Hypothalamus (tissue), 51 donors: ENCODE measurements at regions not wholly inside any gene's neighbourhood (a gene's known extent, or its start where the extent isn't known, plus 50 kb on each side); places are given as distances from the start of the nearest gene placed in this dataset.

ENCODE experiments used
- DNase-seq, 51 donors: peaks; one replicate each; lab custom pipeline; 2025; lab: John Stamatoyannopoulos, UW

DNA sequence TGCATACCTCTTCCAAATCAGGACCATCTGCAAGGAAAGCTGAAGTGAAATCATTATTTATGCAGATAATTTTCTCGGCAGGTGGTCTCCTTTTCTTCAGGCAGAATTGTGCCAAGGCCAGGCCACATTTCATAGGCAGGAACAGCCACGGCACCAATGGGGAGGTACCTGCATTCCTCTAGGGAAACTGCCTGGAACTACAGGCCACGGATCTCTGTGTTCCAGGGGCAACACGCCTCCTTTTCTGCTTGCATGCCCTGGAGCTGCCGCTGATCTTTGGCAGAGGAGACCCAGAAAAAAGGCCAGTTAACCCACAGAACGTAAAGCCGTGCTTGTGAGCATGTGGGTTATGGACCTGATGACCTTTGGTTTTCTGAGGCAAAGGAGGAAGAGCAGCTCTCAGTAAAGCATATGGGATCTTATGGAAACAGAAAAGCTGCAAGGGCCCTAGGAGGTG is 111.2 kb upstream of the KIAA1217 start:
- DNase-seq: peak in 1 of 51 donors; percentile 4

DNA sequence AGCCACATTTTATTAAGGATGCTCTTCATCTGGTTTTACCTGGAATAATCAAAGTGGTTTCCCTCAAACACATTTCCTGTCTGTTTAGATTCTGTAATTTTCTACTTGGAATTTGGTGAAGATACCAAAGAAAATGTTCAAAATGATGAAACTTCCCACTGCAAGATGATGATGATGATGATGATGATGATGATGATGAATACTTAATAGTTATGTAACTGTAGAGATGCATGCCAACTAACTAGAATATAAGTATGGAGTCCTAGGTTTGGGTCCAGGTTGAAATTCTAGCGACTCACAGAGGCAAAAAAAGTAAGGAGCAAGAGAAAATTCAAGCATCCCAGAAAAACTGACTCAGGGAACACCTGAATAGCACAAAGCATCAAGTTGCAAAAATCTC is 104.0 kb upstream of the KIAA1217 start:
- no peak for DNase-seq

DNA sequence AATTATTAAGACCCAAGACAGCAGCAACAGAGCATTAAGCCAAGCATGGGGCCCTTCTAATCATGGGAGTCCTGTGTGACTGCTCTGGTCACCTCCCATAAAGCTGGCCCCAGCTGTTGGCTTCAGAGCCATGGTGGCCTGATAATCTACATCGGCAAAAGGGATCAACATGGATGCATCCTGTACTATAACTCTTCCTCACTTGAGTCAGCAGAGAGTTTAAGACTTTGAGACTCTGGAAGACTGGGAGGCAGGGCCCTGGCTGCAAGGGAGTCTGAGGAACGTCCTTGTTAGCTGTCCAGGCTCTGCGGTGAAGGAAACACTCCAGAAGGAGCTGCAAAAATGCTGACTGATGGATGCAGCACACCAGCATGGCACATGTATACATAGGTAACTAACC is 95.0 kb upstream of the KIAA1217 start:
- DNase-seq: no peak

DNA sequence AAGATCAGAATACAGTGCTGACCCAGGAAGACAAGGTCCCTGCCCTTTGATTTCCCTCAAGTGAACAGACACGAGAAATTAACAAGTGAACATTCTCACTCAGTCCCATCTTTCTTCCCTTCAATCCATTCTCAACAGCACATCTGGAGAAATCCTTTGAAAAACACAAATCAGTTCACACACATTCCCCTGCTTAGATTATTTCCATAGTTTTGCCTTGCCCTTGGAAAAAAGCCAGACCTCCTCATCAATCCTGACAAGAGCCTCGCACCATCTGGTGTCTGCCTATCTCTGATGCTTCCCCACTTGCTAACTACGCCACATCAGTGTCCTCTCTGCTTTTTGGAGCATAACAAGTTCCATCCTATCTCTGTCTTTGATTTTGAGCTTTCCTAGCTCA is 94.4 kb upstream of the KIAA1217 start:
- no peak for DNase-seq

DNA sequence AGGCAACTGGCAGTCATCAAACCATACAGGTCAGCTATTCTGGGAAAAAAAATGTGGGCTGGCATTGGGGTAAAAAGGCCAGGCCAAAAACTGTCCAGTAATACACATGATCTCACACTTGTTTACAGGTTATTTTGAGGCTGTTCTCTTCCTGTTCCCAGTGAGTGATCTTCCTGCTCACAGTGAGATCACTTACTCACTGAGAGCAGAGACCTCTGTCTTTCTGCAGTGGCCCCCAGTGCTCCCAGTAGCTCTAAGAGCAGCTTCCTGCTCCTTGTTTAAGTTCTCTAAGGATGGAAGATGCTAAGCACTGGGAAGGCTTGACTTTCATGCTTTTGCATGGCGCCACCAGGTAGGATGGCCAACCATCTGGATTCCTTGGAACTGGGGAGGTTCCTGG is 93.5 kb upstream of the KIAA1217 start:
- no peak for DNase-seq

DNA sequence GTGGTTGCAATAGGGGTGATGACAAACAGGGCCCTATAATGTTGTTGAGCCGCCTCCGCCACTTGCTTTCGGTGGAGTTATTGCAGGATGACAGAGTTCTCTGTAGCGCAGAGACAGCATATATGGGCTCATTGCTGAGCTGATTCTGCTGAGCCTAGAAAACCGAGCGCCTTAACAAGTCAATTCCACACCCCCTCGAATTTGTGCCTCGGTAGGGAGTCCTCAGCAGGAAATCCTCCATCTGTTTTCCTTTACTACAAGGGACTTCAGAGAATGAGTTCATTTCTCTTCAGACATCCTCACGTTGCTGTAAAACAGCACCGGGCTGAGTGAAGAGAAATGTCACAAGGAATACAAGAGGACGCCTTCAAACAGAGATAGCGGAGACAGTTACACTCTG is 90.7 kb upstream of the KIAA1217 start:
- no peak for DNase-seq

DNA sequence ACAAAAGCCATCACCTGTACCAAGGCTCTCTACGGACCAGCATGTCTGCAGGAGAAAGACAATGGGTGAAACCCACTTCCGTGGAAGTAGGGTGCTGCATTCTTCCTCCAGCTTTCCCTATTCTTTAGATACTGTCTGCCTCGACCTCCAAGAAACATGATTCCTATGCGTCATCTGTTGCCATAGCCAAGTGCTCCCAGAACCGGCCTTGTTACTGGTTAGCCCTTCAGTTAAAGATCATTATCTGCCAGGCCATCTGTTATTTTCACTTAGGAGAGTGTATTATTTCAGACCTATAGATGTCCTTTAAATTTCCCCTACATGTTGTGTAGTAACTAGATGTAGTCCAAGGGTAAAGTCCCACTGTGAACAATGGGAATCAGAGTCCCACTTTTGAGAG is 89.0 kb upstream of the KIAA1217 start:
- no peak for DNase-seq

DNA sequence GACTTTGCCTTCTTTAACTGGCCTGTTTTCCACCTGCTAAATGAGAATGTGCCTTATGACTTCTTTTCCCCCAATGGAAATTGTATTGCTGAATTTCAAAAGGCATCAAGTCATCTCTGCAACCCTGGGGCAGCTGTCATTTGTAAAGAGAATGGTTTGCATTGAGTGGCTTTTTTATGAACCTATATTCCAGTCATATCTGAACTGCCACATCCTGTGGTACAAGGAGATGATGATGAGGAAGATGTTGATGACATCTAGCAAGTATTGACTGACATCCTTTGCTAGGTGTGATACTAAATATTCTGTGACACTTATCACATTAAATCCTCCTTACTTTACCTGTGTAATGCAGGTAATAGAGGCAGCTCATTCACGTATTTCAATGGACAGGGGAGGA is 88.3 kb upstream of the KIAA1217 start:
- no peak for DNase-seq

DNA sequence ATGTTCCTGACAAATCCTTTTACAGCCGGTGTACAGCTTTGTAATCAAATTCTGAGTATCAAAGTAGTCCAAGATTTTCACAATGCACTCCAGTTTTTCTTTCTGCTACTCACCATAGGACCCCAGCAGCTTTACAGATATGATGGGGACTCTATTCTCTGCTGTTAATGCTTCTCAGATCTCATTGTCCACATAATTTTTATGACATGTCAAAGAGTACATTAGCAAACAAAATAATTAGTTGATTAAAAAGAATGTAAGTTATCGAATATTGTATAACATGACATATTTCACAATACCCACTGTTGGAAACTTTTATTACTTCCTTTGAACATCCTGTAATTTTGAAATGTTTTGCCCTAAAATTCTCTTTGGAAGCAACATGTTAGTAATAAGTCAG is 81.4 kb upstream of the KIAA1217 start:
- DNase-seq: no peak

DNA sequence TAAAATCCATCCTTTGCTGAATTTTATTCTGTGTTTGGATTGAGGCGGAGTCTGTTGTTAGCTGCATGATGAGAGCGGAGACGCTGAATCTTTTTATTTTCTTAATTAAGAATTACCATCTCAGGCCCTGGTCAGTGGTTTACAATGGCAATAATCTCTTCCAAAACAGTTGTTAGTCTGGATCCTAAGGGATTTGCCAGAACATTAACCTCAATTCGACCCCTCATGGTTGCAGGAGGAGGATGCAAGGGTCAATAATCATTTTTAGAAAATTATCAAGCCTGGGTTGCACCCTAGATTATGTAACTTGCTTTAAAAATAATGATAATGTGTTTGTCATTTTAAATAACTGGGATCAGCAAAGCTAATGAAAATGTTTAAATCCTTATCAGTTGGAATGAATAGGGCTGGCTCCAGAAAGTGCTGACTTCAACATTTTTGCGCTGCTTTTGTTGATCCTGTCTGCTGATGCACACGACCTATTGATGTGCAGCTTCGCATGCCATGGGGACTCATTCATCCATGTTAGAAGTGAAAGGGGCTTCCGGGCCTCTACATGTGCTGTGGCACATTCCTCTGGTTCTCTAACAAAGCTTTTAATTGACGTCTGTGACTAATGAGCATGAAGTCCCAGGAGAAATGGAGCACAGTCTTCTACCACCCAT is 80.7 kb upstream of the KIAA1217 start:
- no peak for DNase-seq

DNA sequence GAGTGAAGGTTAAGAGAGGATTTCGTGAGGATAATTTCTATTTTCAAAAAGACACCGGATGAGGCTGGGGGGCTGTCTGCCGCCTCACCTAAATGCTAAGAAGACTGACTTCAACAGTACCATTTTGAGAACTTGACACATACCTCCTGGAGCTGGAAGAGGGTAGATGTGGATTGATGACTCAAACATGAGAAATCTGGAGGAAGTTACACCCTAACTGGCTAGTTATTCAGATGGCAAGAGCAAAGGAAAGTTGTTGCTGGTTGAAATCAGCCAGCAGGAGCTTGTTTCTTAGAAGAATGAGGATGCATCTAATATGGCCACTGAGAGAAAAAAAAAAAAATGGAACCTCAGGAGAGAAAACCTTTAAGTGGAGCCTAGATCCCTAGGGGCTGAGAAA is 76.2 kb upstream of the KIAA1217 start:
- DNase-seq: no peak

DNA sequence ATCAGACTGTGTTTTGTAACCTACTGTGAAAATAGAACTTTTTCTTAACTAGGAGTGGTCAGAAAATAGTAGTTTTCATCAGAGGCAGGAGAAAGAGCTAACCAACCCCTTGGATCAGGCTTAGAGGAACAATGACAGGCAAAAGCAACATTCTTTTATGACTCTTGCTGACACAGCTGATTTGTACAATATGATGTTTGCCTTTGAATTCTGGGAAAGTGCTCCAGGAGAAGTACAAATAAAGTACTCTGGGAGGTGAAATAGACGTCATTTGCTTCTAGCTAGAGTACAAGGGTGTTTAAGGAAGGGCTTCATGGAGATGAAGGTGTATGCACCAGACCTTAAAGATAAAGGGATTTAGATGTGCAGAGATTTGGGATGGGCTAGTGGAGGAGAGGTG is 75.1 kb upstream of the KIAA1217 start:
- DNase-seq: no peak

DNA sequence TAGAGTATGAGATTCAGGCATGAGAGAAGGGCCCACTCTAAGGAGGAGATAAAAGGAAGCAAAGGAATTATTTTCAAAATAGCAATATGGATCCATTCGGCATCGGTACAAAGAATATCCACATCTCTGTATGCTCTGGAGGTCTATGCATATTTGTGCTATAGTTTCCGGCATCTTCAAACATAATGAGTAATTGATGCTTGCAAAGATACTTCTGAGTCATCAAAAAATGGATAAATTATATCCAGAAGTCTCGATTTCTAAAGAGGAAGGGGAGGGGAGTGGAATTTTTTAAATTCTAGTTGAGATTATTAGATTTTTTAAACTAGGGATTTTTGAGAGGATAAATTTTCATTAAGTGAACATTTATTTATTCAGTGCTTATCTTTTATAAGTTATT is 72.9 kb upstream of the KIAA1217 start:
- no peak for DNase-seq

DNA sequence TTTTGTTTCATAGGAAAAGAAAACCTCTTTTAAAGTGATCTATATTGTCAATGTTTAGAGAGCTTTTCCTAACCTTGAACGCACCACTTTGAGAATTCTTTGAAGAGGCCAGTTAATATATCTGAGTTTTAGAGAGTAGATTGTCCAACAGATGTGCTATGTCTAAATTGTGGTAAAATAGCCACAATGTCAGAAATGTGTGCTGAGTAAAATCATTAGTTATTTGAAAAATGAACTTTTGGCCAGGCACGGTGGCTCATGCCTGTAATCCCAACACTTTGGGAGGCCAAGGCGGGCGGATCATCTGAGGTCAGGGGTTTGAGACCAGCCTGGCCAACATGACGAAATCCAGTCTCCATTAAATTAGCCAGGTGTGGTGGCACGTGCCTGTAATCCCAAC is 61.6 kb upstream of the KIAA1217 start:
- no peak for DNase-seq

DNA sequence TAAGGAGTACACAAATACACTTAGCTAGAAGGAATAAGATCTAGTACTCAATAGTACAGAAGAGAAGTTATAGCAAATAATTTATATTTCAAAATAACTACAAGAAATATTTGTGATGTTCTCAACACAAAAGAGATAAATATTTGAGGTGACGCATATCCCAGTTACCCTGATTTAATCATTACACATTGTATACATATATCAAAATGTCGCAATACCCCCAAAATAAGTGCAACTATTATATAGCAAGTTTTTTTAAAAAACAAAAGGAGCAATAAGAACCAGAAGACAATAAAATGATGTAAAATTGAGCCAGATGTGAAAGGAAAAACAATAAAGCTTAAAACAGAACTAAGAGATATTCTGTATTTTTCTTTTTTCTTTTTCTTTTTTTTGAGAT is 59.3 kb upstream of the KIAA1217 start:
- DNase-seq: no peak

DNA sequence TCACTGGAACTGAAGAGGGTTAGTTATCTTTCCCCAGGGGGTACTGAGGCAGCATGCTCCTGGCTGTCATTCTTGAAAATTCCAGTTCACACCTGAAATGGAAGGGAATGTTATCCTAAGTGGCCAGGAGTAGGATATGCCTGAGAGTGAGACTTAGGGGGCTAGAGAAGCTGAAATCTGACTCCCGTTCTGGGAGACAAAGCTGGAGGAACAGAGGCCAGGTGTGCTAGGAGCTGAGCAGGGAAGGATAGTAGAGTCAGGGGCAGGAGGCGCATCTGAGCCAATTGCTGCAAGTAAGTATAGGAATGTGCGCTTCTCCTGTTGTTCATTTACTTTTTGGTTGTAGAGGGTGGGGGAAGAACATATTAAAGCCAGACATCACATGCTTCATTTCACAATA is 58.1 kb upstream of the KIAA1217 start:
- no peak for DNase-seq

DNA sequence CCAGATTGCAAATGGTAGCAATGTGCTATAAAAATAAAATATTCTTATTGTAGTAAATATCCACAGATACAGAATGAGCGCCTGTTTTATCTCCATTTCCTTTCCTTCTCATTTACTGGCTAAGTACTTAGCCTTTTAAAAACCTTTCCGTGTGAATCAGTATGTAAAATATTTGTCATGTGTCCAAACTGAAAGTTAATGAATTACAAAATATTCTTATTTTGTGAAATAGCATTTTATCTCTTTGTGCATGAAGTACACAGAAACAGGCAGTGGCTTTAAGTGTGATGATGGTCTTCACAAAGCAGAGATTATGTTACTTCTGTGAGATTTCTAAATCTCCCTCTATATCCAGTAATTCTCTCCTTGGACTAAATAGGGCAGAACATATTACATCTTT is 56.7 kb upstream of the KIAA1217 start:
- no peak for DNase-seq

DNA sequence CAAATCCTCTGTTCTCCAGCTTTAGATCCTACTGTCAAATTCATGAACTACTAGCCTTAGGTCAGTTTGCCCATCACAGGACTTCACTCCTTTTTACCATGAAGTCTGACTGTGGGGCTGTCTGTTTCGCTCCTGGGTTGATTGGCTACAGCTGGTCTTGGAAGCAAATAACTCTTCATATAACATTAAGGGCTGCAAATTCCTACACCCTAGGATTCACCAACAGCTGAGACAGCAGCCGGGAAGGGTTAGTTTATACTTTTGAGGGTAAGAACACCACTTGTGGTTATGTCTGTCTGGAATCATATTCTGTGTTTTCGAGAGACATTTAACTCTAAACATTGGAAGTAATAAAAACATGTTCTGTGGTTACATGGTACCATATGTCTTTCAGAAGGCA is 55.9 kb upstream of the KIAA1217 start:
- no peak for DNase-seq

DNA sequence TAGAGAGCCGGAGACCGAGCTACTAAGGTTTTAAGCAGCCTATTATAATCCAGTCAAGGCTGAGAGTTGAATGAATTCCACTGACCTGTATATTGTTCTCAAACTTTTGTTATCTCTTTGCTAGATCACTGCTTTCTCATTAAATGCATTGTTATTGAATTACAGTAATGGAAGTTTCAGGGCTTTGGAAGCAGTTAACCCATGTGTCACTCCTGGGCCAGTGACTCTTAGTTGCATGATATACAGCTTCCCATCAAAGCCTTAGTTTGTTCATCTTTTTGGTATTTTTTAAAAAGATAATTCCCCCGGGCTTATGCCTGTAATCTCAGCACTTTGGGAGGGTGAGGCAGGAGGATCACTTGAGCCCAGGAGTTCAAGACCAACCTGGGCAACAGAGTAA is 55.4 kb upstream of the KIAA1217 start:
- DNase-seq: no peak

DNA sequence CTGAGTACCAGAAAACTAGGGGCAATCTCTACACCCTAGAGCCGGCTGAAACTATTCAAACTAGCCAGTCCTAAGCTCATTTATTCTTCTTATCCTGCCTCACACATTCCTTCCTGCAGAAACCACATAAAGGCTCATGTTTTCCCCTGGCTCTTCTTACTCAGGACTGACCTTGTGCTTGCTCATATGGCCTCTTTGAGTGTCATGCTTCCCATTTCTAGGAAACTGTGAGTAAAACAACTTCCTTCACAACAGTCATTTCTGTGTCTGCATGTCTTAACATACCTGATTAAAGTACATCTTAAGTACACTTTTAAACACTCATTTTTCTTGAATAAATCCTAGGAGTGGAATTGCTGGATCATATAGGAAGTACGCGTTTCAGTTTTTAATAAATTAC is 52.3 kb upstream of the KIAA1217 start:
- DNase-seq: no peak

DNA sequence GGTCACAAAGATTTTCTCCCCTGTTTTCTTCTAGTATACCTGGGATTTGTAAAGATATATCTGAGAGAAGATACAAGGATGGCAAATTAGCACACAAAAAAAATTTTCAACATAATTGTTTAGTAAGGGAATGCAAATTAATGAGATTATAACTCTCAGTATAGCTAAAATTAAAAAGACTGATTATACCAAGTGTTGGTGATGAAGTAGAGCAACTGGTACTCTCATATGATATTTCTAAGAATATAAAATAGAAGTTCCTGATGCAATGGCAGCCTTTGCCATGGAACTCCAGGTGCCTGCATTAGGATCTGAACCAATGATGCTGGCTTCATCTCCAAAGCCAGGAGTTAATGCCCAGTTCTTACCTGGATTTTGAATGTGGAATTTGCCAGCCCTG is 51.4 kb upstream of the KIAA1217 start:
- no peak for DNase-seq
